ENCODE measurements at regions not wholly inside any gene's neighbourhood (a gene's known extent, or its start where the extent isn't known, plus 50 kb on each side); places are given as distances from the start of the nearest gene placed in this dataset.

DNA sequence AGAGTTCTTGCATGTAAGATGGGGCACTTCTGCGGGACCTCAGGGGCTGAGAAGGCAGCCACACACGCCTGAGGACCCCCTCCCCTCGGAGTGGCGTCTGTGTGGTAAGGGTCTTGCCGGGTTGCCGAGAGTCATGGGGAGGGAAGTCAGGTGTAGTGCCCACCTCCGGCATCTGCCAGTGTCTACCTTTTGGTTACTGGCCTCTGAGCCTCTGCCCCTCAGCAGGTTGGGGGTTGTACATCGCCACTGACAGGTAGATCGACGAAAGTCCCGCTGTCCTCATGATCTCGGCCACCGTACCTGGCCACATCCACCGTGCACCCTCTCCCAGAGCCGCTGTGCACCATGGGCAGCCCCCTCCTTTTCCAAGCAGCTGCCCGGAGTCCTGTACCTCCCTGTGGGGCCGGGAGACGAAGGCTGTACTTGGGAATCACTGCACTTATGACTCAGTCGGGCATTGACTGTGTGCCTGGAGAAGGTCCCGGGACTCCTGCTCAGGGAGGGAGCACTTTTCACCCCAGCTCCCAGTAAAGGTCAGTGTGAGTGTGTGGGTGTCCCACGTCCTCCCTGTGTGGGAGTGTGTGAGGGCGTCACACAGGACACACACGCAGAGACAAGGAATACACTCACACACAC, 332.4 kb upstream of the MYT1L start:
- no peaks in the 10 kb centered on the region for H3K36me3 ChIP-seq (ENCODE audit: control insufficient read depth, insufficient read depth, low read length)
- no peak overlapping the region for H3K4me3 ChIP-seq (ENCODE audit: low read depth, low read length)
- TF ChIP-seq, protein P1, sequence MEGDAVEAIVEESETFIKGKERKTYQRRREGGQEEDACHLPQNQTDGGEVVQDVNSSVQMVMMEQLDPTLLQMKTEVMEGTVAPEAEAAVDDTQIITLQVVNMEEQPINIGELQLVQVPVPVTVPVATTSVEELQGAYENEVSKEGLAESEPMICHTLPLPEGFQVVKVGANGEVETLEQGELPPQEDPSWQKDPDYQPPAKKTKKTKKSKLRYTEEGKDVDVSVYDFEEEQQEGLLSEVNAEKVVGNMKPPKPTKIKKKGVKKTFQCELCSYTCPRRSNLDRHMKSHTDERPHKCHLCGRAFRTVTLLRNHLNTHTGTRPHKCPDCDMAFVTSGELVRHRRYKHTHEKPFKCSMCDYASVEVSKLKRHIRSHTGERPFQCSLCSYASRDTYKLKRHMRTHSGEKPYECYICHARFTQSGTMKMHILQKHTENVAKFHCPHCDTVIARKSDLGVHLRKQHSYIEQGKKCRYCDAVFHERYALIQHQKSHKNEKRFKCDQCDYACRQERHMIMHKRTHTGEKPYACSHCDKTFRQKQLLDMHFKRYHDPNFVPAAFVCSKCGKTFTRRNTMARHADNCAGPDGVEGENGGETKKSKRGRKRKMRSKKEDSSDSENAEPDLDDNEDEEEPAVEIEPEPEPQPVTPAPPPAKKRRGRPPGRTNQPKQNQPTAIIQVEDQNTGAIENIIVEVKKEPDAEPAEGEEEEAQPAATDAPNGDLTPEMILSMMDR (IDR thresholded peaks at IDR 0.05; ENCODE audit: insufficient read depth, low read length, poor library complexity, severe bottlenecking) = no peak
- no peaks in the 10 kb centered on the region for H3K27me3 ChIP-seq (ENCODE audit: control insufficient read depth, insufficient read depth, low read length)
- peak; percentile 48 for DNase-seq (ENCODE audit: low read depth)

- Histone ChIP-seq H3K27me3 (ENCODE audit: control insufficient read depth, insufficient read depth, low read length) (no peaks in the 10 kb centered on the region), H3K4me3 (ENCODE audit: low read depth, low read length) (no peak overlapping the region), H3K36me3 (ENCODE audit: control insufficient read depth, insufficient read depth, low read length) (no peaks in the 10 kb centered on the region)
- DNase-seq (ENCODE audit: low read depth) = no peak
- TF ChIP-seq, protein P1 (IDR thresholded peaks at IDR 0.05; ENCODE audit: insufficient read depth, low read length, poor library complexity, severe bottlenecking) = no peak
These were observed 331.8 kb upstream of the MYT1L start for GRCh38 chr2:2662847-2663356.

DNA sequence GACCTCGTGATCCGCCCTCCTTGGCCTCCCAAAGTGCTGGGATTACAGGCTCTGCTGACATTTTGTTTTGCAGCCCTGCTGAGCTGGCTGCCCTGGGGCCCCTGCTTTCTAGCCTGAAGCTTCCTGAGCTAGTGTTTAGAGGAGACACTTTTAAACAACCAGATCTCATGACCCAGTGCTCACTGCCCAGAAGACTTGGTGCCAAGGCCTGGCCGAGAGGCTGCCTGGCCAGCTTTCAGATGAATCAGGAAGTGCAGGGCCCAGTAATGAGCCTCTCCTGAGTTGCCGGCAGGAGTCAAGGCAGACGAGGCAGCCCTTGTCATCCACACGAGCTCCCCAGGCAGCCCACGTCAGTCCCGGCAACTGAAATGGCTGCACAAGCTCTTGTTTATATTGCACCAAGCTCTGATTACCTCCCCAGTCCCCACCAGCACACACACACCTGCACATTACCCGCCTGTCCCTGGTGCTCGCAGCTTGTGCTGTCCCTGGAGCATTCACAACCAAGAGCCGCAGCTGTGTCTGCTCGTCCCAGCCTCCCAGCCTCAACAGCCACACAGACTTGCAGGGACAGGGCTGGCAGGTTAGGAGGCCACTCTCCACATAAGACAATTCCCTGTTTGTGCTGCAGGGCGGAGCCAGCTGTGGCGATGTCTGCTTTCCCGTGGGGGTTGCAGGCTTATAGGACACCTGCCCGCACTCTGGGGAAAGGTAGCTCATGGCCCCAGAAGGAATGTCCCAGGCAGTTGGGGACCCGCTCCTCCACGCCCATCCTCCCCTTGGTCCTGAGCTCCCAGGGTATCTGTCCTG, 331.2 kb upstream of the MYT1L start:
- TF ChIP-seq, protein P1 (IDR thresholded peaks at IDR 0.05; ENCODE audit: insufficient read depth, low read length, poor library complexity, severe bottlenecking) = no peak
- no peak for DNase-seq (ENCODE audit: low read depth)
- H3K36me3 ChIP-seq (ENCODE audit: control insufficient read depth, insufficient read depth, low read length) = no peaks in the 10 kb centered on the region

GRCh38 chr2:2660789-2661355, 329.8 kb upstream of the MYT1L start:
- no peak for DNase-seq (ENCODE audit: low read depth)
- Histone ChIP-seq H3K27me3 (ENCODE audit: control insufficient read depth, insufficient read depth, low read length) (no peaks in the 10 kb centered on the region), H3K36me3 (ENCODE audit: control insufficient read depth, insufficient read depth, low read length) (no peaks in the 10 kb centered on the region), H3K4me3 (ENCODE audit: low read depth, low read length) (no peak overlapping the region)
- TF ChIP-seq, protein P1 (IDR thresholded peaks at IDR 0.05; ENCODE audit: insufficient read depth, low read length, poor library complexity, severe bottlenecking) = no peak

More for the DNA sequence above, 331.2 kb upstream of the MYT1L start:
- Histone ChIP-seq H3K27me3 (ENCODE audit: control insufficient read depth, insufficient read depth, low read length) (no peaks in the 10 kb centered on the region), H3K4me3 (ENCODE audit: low read depth, low read length) (no peak overlapping the region)

DNA sequence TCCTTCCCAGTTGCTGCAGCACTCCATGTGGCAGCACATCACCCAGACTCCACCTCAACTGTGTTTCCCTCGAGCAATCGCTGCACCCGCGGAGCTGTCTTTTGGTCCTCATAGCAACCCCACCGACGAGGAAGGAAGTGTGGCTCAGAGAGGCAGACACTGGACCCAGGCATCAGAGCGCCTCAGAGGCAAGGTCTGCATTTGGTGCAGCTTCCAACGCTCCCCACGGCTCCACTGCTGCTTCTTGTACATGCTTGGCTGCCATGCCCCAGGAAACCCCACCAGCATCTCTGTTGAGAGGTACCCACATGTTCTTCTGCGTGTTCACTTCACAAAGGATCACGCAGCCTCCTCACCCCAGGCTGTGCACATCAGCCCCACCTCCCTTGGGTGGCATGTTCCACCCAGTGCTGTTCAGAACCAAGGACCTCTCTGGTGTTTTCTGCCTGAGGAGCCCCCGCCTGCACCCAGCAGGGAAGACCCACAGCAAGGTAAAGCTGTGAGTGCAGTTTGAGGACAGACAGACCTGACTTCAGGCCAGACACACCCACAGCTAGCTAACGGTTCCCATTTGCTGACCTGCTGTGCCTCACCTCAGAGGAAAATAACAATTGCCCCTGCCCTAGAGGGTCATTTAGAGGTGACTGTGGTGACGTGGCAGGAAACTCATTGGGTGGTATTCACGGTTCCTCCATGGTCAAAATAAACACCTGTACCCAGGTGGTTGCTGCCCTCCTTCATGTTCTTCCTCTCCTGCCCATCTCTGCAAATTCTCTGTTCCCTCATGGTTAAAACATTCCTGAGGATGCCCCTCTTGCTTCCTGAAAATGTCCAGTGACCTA, 326.3 kb upstream of the MYT1L start:
- Histone ChIP-seq H3K27me3 (ENCODE audit: control insufficient read depth, insufficient read depth, low read length) (no peaks in the 10 kb centered on the region), H3K36me3 (ENCODE audit: control insufficient read depth, insufficient read depth, low read length) (no peaks in the 10 kb centered on the region), H3K4me3 (ENCODE audit: low read depth, low read length) (no peak overlapping the region)
- DNase-seq (ENCODE audit: low read depth) = no peak
- TF ChIP-seq, protein P1 (IDR thresholded peaks at IDR 0.05; ENCODE audit: insufficient read depth, low read length, poor library complexity, severe bottlenecking) = no peak

Data from kidney epithelial cell (primary cell).